ENCODE measurements at regions not wholly inside any gene's neighbourhood (a gene's known extent, or its start where the extent isn't known, plus 50 kb on each side); places are given as distances from the start of the nearest gene placed in this dataset.

- TF ChIP-seq CTCF (conservative IDR thresholded peaks at IDR 0.05; ENCODE audit: low read length), result no peak
- DNase-seq (ENCODE audit: low read depth), result peak; percentile 52
- H3K4me3 ChIP-seq (ENCODE audit: low read length), result no peak overlapping the region
These were observed 581.8 kb downstream of the ACTL7B start for GRCh38 chr9:108273988-108274387.

GRCh38 chr9:108272349-108272899 lies 583.4 kb downstream of the ACTL7B start:
- H3K4me3 ChIP-seq (ENCODE audit: low read length), result peak overlapping the region; percentile 36
- DNase-seq (ENCODE audit: low read depth), result peak; percentile 66

GRCh38 chr9:108271646-108272348 lies 584.0 kb downstream of the ACTL7B start:
- no peak for TF ChIP-seq CTCF (conservative IDR thresholded peaks at IDR 0.05; ENCODE audit: low read length)
- H3K4me3 ChIP-seq (ENCODE audit: low read length), result peak overlapping the region; percentile 36; the same call in 1 of the 2 replicates
- DNase-seq (ENCODE audit: low read depth), result peak; percentile 86

More at GRCh38 chr9:108272349-108272899, 583.4 kb downstream of the ACTL7B start:
- TF ChIP-seq CTCF (conservative IDR thresholded peaks at IDR 0.05; ENCODE audit: low read length), result peak; percentile 69

- no peak for TF ChIP-seq CTCF (conservative IDR thresholded peaks at IDR 0.05; ENCODE audit: low read length)
- no peak for DNase-seq (ENCODE audit: low read depth)
These were observed 584.5 kb downstream of the ACTL7B start for GRCh38 chr9:108271236-108271635.

GRCh38 chr9:108270561-108270960 lies 585.2 kb downstream of the ACTL7B start:
- DNase-seq (ENCODE audit: low read depth), result no peak
- no peak for TF ChIP-seq CTCF (conservative IDR thresholded peaks at IDR 0.05; ENCODE audit: low read length)
- no peak overlapping the region for H3K4me3 ChIP-seq (ENCODE audit: low read length)

More at GRCh38 chr9:108271236-108271635, 584.5 kb downstream of the ACTL7B start:
- no peak overlapping the region for H3K4me3 ChIP-seq (ENCODE audit: low read length)

- no peak for TF ChIP-seq CTCF (conservative IDR thresholded peaks at IDR 0.05; ENCODE audit: low read length)
- no peak for DNase-seq (ENCODE audit: low read depth)
- no peak overlapping the region for H3K4me3 ChIP-seq (ENCODE audit: low read length)
These were observed 585.7 kb downstream of the ACTL7B start for GRCh38 chr9:108270051-108270450.

GRCh38 chr9:108269371-108269770 lies 586.4 kb downstream of the ACTL7B start:
- H3K4me3 ChIP-seq (ENCODE audit: low read length), result no peak overlapping the region
- no peak for TF ChIP-seq CTCF (conservative IDR thresholded peaks at IDR 0.05; ENCODE audit: low read length)
- no peak for DNase-seq (ENCODE audit: low read depth)

Data from AG10803 (cell line).